ENCODE measurements at regions not wholly inside any gene's neighbourhood (a gene's known extent, or its start where the extent isn't known, plus 50 kb on each side); places are given as distances from the start of the nearest gene placed in this dataset.

DNA sequence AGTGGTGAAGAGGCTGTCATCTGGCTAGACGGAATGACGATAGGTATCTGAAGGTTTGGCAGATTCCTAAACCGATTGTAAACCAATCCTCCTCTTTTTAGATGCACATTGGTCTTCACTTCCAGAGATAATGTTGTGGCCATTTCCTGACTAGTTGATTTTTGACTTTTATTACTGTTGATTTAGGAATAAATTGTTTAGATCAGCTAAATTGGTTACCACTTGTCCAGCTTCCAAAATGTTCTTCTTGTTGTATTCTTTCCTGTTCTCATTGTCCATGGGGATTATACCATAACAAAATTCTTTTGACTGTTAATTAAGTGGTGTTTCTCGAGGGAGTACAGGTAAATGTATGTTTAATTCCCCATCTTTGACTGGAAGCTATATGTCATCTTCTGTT lies 119.7 kb downstream of the MACROH2A1 start:
- DNase-seq (ENCODE audit: low read depth): no peak
- TF ChIP-seq, protein P1, sequence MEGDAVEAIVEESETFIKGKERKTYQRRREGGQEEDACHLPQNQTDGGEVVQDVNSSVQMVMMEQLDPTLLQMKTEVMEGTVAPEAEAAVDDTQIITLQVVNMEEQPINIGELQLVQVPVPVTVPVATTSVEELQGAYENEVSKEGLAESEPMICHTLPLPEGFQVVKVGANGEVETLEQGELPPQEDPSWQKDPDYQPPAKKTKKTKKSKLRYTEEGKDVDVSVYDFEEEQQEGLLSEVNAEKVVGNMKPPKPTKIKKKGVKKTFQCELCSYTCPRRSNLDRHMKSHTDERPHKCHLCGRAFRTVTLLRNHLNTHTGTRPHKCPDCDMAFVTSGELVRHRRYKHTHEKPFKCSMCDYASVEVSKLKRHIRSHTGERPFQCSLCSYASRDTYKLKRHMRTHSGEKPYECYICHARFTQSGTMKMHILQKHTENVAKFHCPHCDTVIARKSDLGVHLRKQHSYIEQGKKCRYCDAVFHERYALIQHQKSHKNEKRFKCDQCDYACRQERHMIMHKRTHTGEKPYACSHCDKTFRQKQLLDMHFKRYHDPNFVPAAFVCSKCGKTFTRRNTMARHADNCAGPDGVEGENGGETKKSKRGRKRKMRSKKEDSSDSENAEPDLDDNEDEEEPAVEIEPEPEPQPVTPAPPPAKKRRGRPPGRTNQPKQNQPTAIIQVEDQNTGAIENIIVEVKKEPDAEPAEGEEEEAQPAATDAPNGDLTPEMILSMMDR (conservative IDR thresholded peaks at IDR 0.05; ENCODE audit: low read depth, low read length): no peak

DNA sequence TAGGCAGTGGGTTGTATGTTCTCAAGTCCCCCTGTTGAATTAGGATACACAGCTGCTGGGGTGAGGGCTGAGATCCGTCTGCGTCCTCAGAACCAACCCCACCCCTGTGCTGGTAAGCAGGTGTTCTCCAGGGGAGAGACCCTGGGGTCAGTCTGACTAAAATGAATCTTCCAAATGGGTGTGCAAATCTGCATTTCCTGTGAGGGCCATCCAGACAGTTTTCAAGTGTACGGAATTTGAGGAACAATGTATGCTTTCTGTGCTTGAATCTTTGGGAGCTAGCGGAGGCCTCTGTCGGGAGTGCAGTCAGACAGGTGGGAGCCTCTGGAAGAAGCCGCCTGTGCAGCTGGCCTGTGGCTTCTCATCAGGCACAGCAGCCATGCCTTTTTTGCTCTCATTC lies 122.9 kb downstream of the MACROH2A1 start:
- TF ChIP-seq, protein P1 (conservative IDR thresholded peaks at IDR 0.05; ENCODE audit: low read depth, low read length): no peak
- no peak overlapping the region for H3K4me3 ChIP-seq (ENCODE audit: low read length)
- no peak for DNase-seq (ENCODE audit: low read depth)

More for the DNA sequence above, 119.7 kb downstream of the MACROH2A1 start:
- no peak overlapping the region for H3K4me3 ChIP-seq (ENCODE audit: low read length)

DNA sequence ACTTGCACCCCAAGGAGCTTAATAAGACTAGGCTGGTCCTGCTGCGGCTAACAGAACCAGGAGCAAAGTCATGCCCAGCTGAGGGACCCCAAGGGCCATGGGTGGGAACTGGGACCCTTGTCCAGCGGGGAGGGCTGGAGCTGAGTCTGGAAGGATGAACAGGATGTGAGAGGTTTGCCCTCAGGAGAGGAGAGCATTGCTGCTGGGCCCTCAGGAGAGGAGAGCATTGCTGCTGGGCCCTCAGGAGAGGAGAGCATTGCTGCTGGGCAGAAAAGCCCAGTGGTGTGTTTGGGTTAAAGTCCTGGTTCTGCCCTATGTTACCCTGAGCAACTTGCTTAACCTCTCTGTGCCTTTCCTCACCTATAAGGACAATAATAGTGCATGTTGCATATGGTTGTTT lies 125.8 kb downstream of the MACROH2A1 start:
- DNase-seq (ENCODE audit: low read depth): no peak
- TF ChIP-seq, protein P1 (conservative IDR thresholded peaks at IDR 0.05; ENCODE audit: low read depth, low read length): no peak
- no peak overlapping the region for H3K4me3 ChIP-seq (ENCODE audit: low read length)

GRCh38 chr5:135272311-135272805 lies 126.7 kb downstream of the MACROH2A1 start:
- TF ChIP-seq, protein P1 (conservative IDR thresholded peaks at IDR 0.05; ENCODE audit: low read depth, low read length): no peak
- H3K4me3 ChIP-seq (ENCODE audit: low read length): no peak overlapping the region
- no peak for DNase-seq (ENCODE audit: low read depth)

DNA sequence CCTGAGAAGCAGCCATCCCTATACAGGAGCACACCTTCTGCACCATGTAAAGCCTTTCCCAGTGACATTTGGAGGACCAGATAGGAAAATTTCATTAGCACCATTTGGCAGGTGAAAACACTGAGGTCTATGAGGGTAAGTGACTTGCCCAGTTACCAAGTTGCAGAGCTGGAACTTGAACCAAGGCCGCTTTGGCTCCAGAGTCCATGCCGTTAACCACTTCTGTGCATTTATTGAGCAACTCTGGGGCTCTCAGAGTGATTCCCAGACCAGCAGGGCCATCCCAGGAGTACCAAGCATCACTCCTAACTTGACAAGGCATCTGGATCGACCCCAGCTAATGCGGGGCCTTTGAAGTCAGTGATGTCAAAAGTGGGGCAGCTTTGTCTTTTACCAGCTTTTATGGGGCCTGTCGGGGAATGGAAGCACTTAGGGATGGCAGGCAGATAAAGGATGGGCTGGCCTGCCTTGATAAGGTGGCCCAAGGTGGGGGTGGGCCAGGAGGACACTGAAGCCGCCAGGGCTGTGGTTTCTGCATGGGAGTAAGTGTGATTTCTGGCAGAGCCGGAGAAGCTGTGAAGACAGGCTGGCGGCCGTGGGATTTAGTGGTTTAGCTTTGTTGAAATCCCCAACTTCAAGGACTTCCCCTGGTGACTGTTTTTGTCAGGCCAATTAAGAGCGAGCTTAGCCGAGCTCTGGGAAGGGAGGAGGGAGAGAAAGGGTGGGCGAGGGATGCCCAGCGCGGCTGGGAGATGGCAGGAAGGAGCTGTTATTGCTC lies 127.3 kb downstream of the MACROH2A1 start:
- TF ChIP-seq, protein P1 (conservative IDR thresholded peaks at IDR 0.05; ENCODE audit: low read depth, low read length): no peak
- H3K4me3 ChIP-seq (ENCODE audit: low read length): no peak overlapping the region
- peak; percentile 68 for DNase-seq (ENCODE audit: low read depth)

DNA sequence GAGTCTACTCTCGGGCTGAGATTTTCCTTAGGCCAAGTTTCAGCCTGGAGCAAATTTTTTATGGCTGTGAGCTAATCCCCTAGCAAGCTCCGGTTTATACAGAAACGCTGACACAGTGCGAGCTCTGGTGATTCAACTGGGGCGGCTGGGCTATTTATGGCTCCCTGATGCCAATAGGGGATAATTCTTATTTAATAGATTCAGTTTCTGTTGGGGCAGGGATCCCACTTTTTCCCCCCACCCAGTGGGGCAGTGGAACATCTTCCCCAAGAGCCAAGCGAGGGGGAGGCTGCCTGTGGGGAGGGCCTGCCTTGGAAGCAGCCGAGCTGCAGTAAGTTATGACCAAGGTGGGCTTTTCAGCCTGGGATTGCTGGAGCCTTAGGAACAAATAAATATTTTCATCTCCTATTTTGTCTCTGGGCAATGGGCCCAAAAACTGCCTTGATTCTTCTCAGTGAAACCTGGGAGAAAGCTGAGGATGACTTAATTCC lies 129.1 kb downstream of the MACROH2A1 start:
- no peak for DNase-seq (ENCODE audit: low read depth)
- H3K4me3 ChIP-seq (ENCODE audit: low read length): no peak overlapping the region
- TF ChIP-seq, protein P1 (conservative IDR thresholded peaks at IDR 0.05; ENCODE audit: low read depth, low read length): no peak

DNA sequence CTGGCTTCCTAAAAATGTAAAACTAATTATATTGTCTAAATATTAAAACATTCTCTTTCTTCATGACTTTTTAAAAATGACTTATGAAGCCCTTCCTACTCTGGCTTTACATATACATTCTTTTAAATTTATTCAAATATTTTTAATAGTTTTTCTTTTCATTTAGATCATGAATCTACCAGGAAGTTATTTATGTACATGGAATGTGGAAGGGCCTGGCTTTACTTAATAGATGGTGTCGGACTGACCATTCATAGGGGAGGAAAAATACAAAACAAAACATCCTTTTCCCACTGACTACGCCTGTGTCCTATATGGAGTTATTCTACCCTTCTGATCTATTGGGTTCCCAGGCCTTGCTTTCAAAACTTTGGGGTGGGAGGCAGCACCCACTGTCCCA lies 129.8 kb downstream of the MACROH2A1 start:
- no peak overlapping the region for H3K4me3 ChIP-seq (ENCODE audit: low read length)
- DNase-seq (ENCODE audit: low read depth): no peak
- TF ChIP-seq, protein P1 (conservative IDR thresholded peaks at IDR 0.05; ENCODE audit: low read depth, low read length): no peak

Measured in retinal pigment epithelial cell (primary cell).